ENCODE measurements at regions not wholly inside any gene's neighbourhood (a gene's known extent, or its start where the extent isn't known, plus 50 kb on each side); places are given as distances from the start of the nearest gene placed in this dataset.

DNA sequence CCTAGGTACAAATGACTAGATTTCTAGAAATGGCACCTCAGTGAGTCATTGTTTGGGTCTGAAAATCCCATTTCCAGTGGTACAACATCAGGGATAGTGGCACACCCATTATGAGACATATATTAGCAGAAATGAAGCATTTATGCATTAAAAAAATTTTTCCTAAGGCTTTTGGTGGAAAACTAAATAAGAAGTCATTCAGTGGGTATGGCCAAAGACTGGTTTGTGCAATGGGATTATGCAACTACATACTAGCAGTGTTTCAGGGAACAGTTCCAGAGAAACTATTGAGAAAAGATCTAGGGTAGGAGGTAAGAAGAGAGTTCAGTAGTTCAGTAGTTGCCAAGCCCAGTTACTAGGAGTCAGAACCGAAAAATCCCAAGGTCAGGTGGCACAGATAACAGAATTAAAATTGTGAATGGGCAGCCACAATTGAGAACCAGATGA, 106.5 kb upstream of the HAPLN1 start:
- H4K20me1 ChIP-seq (ENCODE audit: insufficient read depth), result no peaks in the 10 kb centered on the region
- H3K27ac ChIP-seq, result no peak overlapping the region
- TF ChIP-seq, protein P1, sequence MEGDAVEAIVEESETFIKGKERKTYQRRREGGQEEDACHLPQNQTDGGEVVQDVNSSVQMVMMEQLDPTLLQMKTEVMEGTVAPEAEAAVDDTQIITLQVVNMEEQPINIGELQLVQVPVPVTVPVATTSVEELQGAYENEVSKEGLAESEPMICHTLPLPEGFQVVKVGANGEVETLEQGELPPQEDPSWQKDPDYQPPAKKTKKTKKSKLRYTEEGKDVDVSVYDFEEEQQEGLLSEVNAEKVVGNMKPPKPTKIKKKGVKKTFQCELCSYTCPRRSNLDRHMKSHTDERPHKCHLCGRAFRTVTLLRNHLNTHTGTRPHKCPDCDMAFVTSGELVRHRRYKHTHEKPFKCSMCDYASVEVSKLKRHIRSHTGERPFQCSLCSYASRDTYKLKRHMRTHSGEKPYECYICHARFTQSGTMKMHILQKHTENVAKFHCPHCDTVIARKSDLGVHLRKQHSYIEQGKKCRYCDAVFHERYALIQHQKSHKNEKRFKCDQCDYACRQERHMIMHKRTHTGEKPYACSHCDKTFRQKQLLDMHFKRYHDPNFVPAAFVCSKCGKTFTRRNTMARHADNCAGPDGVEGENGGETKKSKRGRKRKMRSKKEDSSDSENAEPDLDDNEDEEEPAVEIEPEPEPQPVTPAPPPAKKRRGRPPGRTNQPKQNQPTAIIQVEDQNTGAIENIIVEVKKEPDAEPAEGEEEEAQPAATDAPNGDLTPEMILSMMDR (conservative IDR thresholded peaks at IDR 0.05; ENCODE audit: low read depth, low read length), result no peak
- H3K36me3 ChIP-seq (ENCODE audit: insufficient read depth), result no peaks in the 10 kb centered on the region
- H3K4me3 ChIP-seq (IDR thresholded peaks at IDR 0.05; ENCODE audit: insufficient read depth, low read depth, low read length), result no peak overlapping the region
- no peak overlapping the region for H3K9ac ChIP-seq
- no peaks in the 10 kb centered on the region for H3K27me3 ChIP-seq (ENCODE audit: insufficient read depth, low read depth)
- no peak overlapping the region for H2AFZ ChIP-seq (ENCODE audit: low read depth)
- H3K4me1 ChIP-seq (ENCODE audit: low read depth, poor library complexity, severe bottlenecking), result no peaks in the 10 kb centered on the region
- H3K79me2 ChIP-seq (ENCODE audit: insufficient read depth, low read depth), result no peaks in the 10 kb centered on the region
- no peak overlapping the region for H3K4me2 ChIP-seq

GRCh38 chr5:83817591-83817990, 96.9 kb upstream of the HAPLN1 start:
- no peaks in the 10 kb centered on the region for H4K20me1 ChIP-seq (ENCODE audit: insufficient read depth)
- TF ChIP-seq, protein P1 (conservative IDR thresholded peaks at IDR 0.05; ENCODE audit: low read depth, low read length), result no peak
- H3K27me3 ChIP-seq (ENCODE audit: insufficient read depth, low read depth), result no peaks in the 10 kb centered on the region
- no peaks in the 10 kb centered on the region for H3K79me2 ChIP-seq (ENCODE audit: insufficient read depth, low read depth)
- no peaks in the 10 kb centered on the region for H3K36me3 ChIP-seq (ENCODE audit: insufficient read depth)
- H3K4me1 ChIP-seq (ENCODE audit: low read depth, poor library complexity, severe bottlenecking), result no peaks in the 10 kb centered on the region
- H3K9ac ChIP-seq, result no peak overlapping the region
- no peak overlapping the region for H3K4me3 ChIP-seq (IDR thresholded peaks at IDR 0.05; ENCODE audit: insufficient read depth, low read depth, low read length)
- no peak overlapping the region for H3K4me2 ChIP-seq
- H2AFZ ChIP-seq (ENCODE audit: low read depth), result no peak overlapping the region
- no peak overlapping the region for H3K27ac ChIP-seq

DNA sequence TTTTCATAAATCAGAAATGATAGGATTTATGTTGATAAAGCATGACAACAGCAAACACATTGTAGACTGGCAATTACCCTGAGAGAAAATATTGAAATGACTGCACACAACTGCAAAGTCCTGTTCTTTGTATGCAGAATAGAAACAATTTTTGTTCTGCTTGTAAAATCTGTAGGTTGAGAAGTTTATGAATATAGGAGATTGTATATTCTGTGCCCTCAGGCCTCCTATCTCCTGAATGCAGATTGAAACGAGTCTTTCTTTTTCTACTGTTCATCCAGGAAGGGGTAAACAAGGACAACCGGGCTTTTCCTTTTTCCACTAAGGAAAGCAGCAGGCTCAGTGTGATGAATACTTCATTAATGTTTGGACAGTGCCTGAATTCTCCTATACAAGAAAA, 95.0 kb upstream of the HAPLN1 start:
- no peak overlapping the region for H3K4me2 ChIP-seq
- H4K20me1 ChIP-seq (ENCODE audit: insufficient read depth), result no peaks in the 10 kb centered on the region
- no peak overlapping the region for H3K4me3 ChIP-seq (IDR thresholded peaks at IDR 0.05; ENCODE audit: insufficient read depth, low read depth, low read length)
- no peaks in the 10 kb centered on the region for H3K27me3 ChIP-seq (ENCODE audit: insufficient read depth, low read depth)
- no peak overlapping the region for H3K27ac ChIP-seq
- H2AFZ ChIP-seq (ENCODE audit: low read depth), result no peak overlapping the region
- H3K79me2 ChIP-seq (ENCODE audit: insufficient read depth, low read depth), result no peaks in the 10 kb centered on the region
- H3K4me1 ChIP-seq (ENCODE audit: low read depth, poor library complexity, severe bottlenecking), result no peaks in the 10 kb centered on the region
- no peaks in the 10 kb centered on the region for H3K36me3 ChIP-seq (ENCODE audit: insufficient read depth)
- TF ChIP-seq, protein P1 (conservative IDR thresholded peaks at IDR 0.05; ENCODE audit: low read depth, low read length), result no peak
- no peak overlapping the region for H3K9ac ChIP-seq

DNA sequence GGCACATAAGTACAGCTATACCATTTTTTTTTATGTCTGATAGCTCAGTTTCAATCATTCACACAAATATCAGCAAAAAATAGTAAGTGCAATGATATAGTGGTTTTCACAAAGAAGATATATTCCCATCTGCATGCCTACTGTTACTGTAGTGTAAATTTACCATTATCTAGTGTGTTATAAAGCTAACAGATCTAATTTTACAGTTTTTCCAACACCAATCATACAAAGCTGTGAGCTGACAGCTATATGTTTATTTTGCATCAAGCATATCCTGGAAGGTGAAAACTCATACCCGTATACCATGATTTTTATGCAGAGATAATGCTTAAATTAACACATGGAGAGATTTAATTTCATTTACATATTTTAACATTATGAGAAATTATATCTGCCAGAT, 89.9 kb upstream of the HAPLN1 start:
- TF ChIP-seq, protein P1 (conservative IDR thresholded peaks at IDR 0.05; ENCODE audit: low read depth, low read length), result no peak
- no peaks in the 10 kb centered on the region for H4K20me1 ChIP-seq (ENCODE audit: insufficient read depth)
- no peaks in the 10 kb centered on the region for H3K79me2 ChIP-seq (ENCODE audit: insufficient read depth, low read depth)
- no peak overlapping the region for H3K27ac ChIP-seq
- H3K4me3 ChIP-seq (IDR thresholded peaks at IDR 0.05; ENCODE audit: insufficient read depth, low read depth, low read length), result no peak overlapping the region
- H3K4me1 ChIP-seq (ENCODE audit: low read depth, poor library complexity, severe bottlenecking), result no peaks in the 10 kb centered on the region
- H2AFZ ChIP-seq (ENCODE audit: low read depth), result no peak overlapping the region
- H3K36me3 ChIP-seq (ENCODE audit: insufficient read depth), result no peaks in the 10 kb centered on the region
- H3K9ac ChIP-seq, result no peak overlapping the region
- no peaks in the 10 kb centered on the region for H3K27me3 ChIP-seq (ENCODE audit: insufficient read depth, low read depth)
- no peak overlapping the region for H3K4me2 ChIP-seq

Measured in KMS-11 (cell line).